ENCODE measurements at regions not wholly inside any gene's neighbourhood (a gene's known extent, or its start where the extent isn't known, plus 50 kb on each side); places are given as distances from the start of the nearest gene placed in this dataset.

GRCh38 chr12:105843561-105843960 lies 295.2 kb downstream of the NUAK1 start:
- no peak for DNase-seq (ENCODE audit: low spot score)

GRCh38 chr12:105843986-105844760 lies 294.6 kb downstream of the NUAK1 start:
- DNase-seq (ENCODE audit: low spot score) = no peak

GRCh38 chr12:105846331-105846730 lies 292.4 kb downstream of the NUAK1 start:
- no peak for DNase-seq (ENCODE audit: low spot score)

GRCh38 chr12:105847068-105847467 lies 291.7 kb downstream of the NUAK1 start:
- DNase-seq (ENCODE audit: low spot score) = no peak

GRCh38 chr12:105848286-105848685 lies 290.5 kb downstream of the NUAK1 start:
- DNase-seq (ENCODE audit: low spot score) = no peak

- no peak for DNase-seq (ENCODE audit: low spot score)
Measured at GRCh38 chr12:105850103-105850968, 288.4 kb downstream of the NUAK1 start.

- no peak for DNase-seq (ENCODE audit: low spot score)
Measured at GRCh38 chr12:105852496-105852895, 286.3 kb downstream of the NUAK1 start.

- no peak for DNase-seq (ENCODE audit: low spot score)
Measured at GRCh38 chr12:105852951-105853350, 285.8 kb downstream of the NUAK1 start.

- no peak for DNase-seq (ENCODE audit: low spot score)
Measured at GRCh38 chr12:105854071-105854470, 284.7 kb downstream of the NUAK1 start.

GRCh38 chr12:105855361-105856047 lies 283.2 kb downstream of the NUAK1 start:
- peak; percentile 46 for DNase-seq (ENCODE audit: low spot score)

- peak; percentile 60 for DNase-seq (ENCODE audit: low spot score)
Measured at GRCh38 chr12:105856048-105856405, 282.7 kb downstream of the NUAK1 start.

GRCh38 chr12:105858981-105859710 lies 279.6 kb downstream of the NUAK1 start:
- DNase-seq (ENCODE audit: low spot score) = no peak

GRCh38 chr12:105860561-105861207 lies 278.1 kb downstream of the NUAK1 start:
- DNase-seq (ENCODE audit: low spot score) = no peak

- no peak for DNase-seq (ENCODE audit: low spot score)
Measured at GRCh38 chr12:105861227-105861626, 277.5 kb downstream of the NUAK1 start.

GRCh38 chr12:105862163-105862821 lies 276.5 kb downstream of the NUAK1 start:
- no peak for DNase-seq (ENCODE audit: low spot score)

GRCh38 chr12:105864316-105864715 lies 274.4 kb downstream of the NUAK1 start:
- no peak for DNase-seq (ENCODE audit: low spot score)

GRCh38 chr12:105864901-105865300 lies 273.9 kb downstream of the NUAK1 start:
- no peak for DNase-seq (ENCODE audit: low spot score)

GRCh38 chr12:105865886-105866285 lies 272.9 kb downstream of the NUAK1 start:
- no peak for DNase-seq (ENCODE audit: low spot score)

GRCh38 chr12:105874121-105874520 lies 264.6 kb downstream of the NUAK1 start:
- no peak for DNase-seq (ENCODE audit: low spot score)

GRCh38 chr12:105876396-105876927 lies 262.3 kb downstream of the NUAK1 start:
- no peak for DNase-seq (ENCODE audit: low spot score)

GRCh38 chr12:105878964-105879363 lies 259.8 kb downstream of the NUAK1 start:
- no peak for DNase-seq (ENCODE audit: low spot score)

All from cerebellar cortex (tissue), 1 donor.